ENCODE measurements at regions not wholly inside any gene's neighbourhood (a gene's known extent, or its start where the extent isn't known, plus 50 kb on each side); places are given as distances from the start of the nearest gene placed in this dataset.

- TF ChIP-seq TAF1 (IDR thresholded peaks at IDR 0.05; ENCODE audit: low read depth, low read length) (no peak), POLR2A (IDR thresholded peaks at IDR 0.05; ENCODE audit: low read depth, low read length) (no peak), POLR2AphosphoS5 (IDR thresholded peaks at IDR 0.05; ENCODE audit: low read depth, low read length) (no peak)
These were observed 627.4 kb upstream of the ADGRB3 start for GRCh38 chr6:68007717-68008116.

Measured in GM12891 (cell line).